K562 (cell line): ENCODE measurements at regions not wholly inside any gene's neighbourhood (a gene's known extent, or its start where the extent isn't known, plus 50 kb on each side); places are given as distances from the start of the nearest gene placed in this dataset.

ENCODE experiments used
- ATAC-seq: fragments of 200-7000 bp; cut with Tn5 transposase; 3 replicates; pipeline ENCODE4 v1.9.1; 2020; ENCODE audit warnings: moderate library complexity
- BruUV-seq: library from RNA; stranded (reverse); fragments of 400-500 nt; replicated peaks from 2 replicates; lab custom pipeline; 2021; lab: Mats Ljungman, UMichigan
- CTCF ChIA-PET: fragments of 300-600 bp; formaldehyde crosslinking; extraction: SDS; loops from one replicate; lab custom pipeline; 2021; ENCODE audit warnings: low intra/inter-chr PET ratio; lab: Yijun Ruan, JAX
- POLR2A ChIA-PET: fragments of 300-600, 350-650 bp; sonication (Branson Sonifier 250); formaldehyde crosslinking; extraction: SDS; loops from one replicate; lab custom pipeline; 2021; ENCODE audit warnings: antibody characterized with exemption, inconsistent platforms; lab: Yijun Ruan, JAX
- DNase-seq, 4 experiments: peaks; one replicate each; pipeline versions ENCODE4 v3.0.0 to v3.0.0-alpha.2; 2011 to 2018; ENCODE audit warnings: low spot score in 3 of 4, mixed read lengths in 3 of 4; ENCODE audit errors: extremely low read depth in 1 of 4
- FAIRE-seq: peaks from 2 replicates; lab custom pipeline; 2011; peaks lifted over from hg19 to GRCh38; lab: Jason Lieb, UNC
- H2AFZ ChIP-seq: 2 replicates; pipeline ENCODE4 v1.6.0; 2011; ENCODE audit warnings: low read depth, low read length, control low read depth, inconsistent platforms
- H3K27ac ChIP-seq: fragments of 200-600 bp; 3 replicates; pipeline ENCODE4 v1.8.0; 2011; ENCODE audit warnings: low read depth, mild to moderate bottlenecking, control low read depth, inconsistent platforms, low read length, moderate library complexity, mixed read lengths; ENCODE audit errors: extremely low read depth
- H3K27me3 ChIP-seq, 2 experiments: fragments of 300-600 bp in 1 of 2; 2 replicates in 1 of 2; 3 replicates in 1 of 2; pipeline versions ENCODE4 v1.6.0 to v1.8.0; 2011; ENCODE audit warnings: inconsistent platforms in 2 of 2, low read length in 2 of 2, mild to moderate bottlenecking in 1 of 2, mixed read lengths in 1 of 2, moderate library complexity in 1 of 2; ENCODE audit not compliant: control insufficient read depth in 2 of 2, insufficient read depth in 2 of 2
- H3K36me3 ChIP-seq: fragments of 300-600 bp; 3 replicates; pipeline ENCODE4 v1.8.0; 2011; ENCODE audit warnings: mild to moderate bottlenecking, low read length, inconsistent platforms; ENCODE audit not compliant: control insufficient read depth, insufficient read depth
- H3K4me1 ChIP-seq, 2 experiments: fragments of 200-600 bp in 1 of 2; replicated peaks in 1 of 2; 2 replicates in 1 of 2; 3 replicates in 1 of 2; pipeline versions ENCODE4 v1.5.1 to v1.8.0; 2011; ENCODE audit warnings: inconsistent platforms in 2 of 2, low read length in 2 of 2, mild to moderate bottlenecking in 1 of 2, mixed read lengths in 1 of 2, moderate library complexity in 1 of 2; ENCODE audit not compliant: control insufficient read depth in 2 of 2, insufficient read depth in 2 of 2
- H3K4me2 ChIP-seq: 2 replicates; pipeline ENCODE4 v1.6.1; 2011; ENCODE audit warnings: low read length, control low read depth, inconsistent platforms, mixed read lengths; ENCODE audit not compliant: insufficient read depth
- H3K4me3 ChIP-seq: fragments of 200-600 bp; sonication (generic), shearing (Covaris generic); 2 replicates; pipeline ENCODE4 v1.5.1; 2016; ENCODE audit warnings: control low read depth, inconsistent platforms
- H3K79me2 ChIP-seq: fragments of 200-600 bp; 3 replicates; pipeline ENCODE4 v1.8.0; 2011; ENCODE audit warnings: low read length, inconsistent platforms; ENCODE audit not compliant: control insufficient read depth, insufficient read depth
- H3K9ac ChIP-seq, 2 experiments: 2 replicates each; pipeline versions ENCODE4 v1.6.0 to v1.6.1; 2011; ENCODE audit warnings: low read depth in 2 of 2, low read length in 2 of 2, control low read depth in 1 of 2, inconsistent platforms in 1 of 2, mild to moderate bottlenecking in 1 of 2, mixed read lengths in 1 of 2; ENCODE audit not compliant: insufficient read depth in 1 of 2
- H3K9me1 ChIP-seq: one replicate; pipeline ENCODE4 v1.6.0; 2011; ENCODE audit warnings: inconsistent platforms, mild to moderate bottlenecking, low read length, moderate library complexity; ENCODE audit not compliant: control insufficient read depth, insufficient read depth
- H3K9me3 ChIP-seq: replicated peaks from 2 replicates; pipeline ENCODE4 v1.5.1; 2011; ENCODE audit warnings: low read depth, low read length, inconsistent platforms; ENCODE audit not compliant: control insufficient read depth, insufficient read depth
- H4K20me1 ChIP-seq: replicated peaks from 2 replicates; pipeline ENCODE4 v1.6.1; 2011; ENCODE audit warnings: low read length, inconsistent platforms, mixed read lengths; ENCODE audit not compliant: control insufficient read depth, insufficient read depth
- ARHGAP35 ChIP-seq: fragments of 450-650 bp; IDR thresholded peaks from 2 replicates; pipeline ENCODE4 v1.6.1; 2018; ENCODE audit not compliant: partially characterized antibody
- ARID3A ChIP-seq: IDR thresholded peaks from 2 replicates; pipeline ENCODE4 v1.6.1; 2012; ENCODE audit warnings: low read depth, low read length, improper control_type of control experiment, borderline replicate concordance
- CREB3 ChIP-seq: fragments of 450-650 bp; conservative IDR thresholded peaks from 2 replicates; pipeline ENCODE4 v1.6.1; 2016; ENCODE audit warnings: missing genetic modification characterization, low read depth, mild to moderate bottlenecking, missing compliant biosample characterization, moderate library complexity
- E2F5 ChIP-seq: sonication (generic); formaldehyde crosslinking; IDR thresholded peaks from 2 replicates; pipeline ENCODE4 v1.8.0; 2022; ENCODE audit warnings: mild to moderate bottlenecking, missing genetic modification reagents
- HMGN3 ChIP-seq: IDR thresholded peaks from 2 replicates; pipeline ENCODE4 v1.6.1; 2011; ENCODE audit warnings: borderline replicate concordance, low read depth, mild to moderate bottlenecking, mixed read lengths, low read length; ENCODE audit not compliant: insufficient read length; ENCODE audit errors: extremely low read depth
- KDM1A ChIP-seq, 2 experiments: fragments of 450-650 bp; IDR thresholded peaks; 2 replicates each; pipeline ENCODE4 v1.6.1; 2016; ENCODE audit warnings: mild to moderate bottlenecking in 2 of 2
- MLX ChIP-seq, 2 experiments: fragments of 450-650 bp in 1 of 2; sonication (generic) in 1 of 2; formaldehyde crosslinking; conservative IDR thresholded peaks; 2 replicates each; pipeline versions ENCODE4 v1.4.0 to v1.8.1; 2020 to 2022; ENCODE audit warnings: mild to moderate bottlenecking in 1 of 2, missing genetic modification reagents in 1 of 2
- U2AF1 ChIP-seq: fragments of 200-400 bp; formaldehyde crosslinking; optimal IDR thresholded peaks from 2 replicates; pipeline ENCODE3; 2017; ENCODE audit warnings: mild to moderate bottlenecking, low read depth, low read length, moderate library complexity
- ZBTB17 ChIP-seq: fragments of 450-650 bp; formaldehyde crosslinking; IDR thresholded peaks from 2 replicates; pipeline ENCODE4 v1.4.0; 2020; ENCODE audit warnings: mild to moderate bottlenecking
- ZBTB49 ChIP-seq: sonication (generic); formaldehyde crosslinking; IDR thresholded peaks from 2 replicates; pipeline ENCODE4 v1.8.0; 2022; ENCODE audit warnings: missing genetic modification reagents, mild to moderate bottlenecking, borderline replicate concordance
- ZFPM2 ChIP-seq: fragments of 250-450 bp; sonication (Bioruptor Pico); IDR thresholded peaks from 2 replicates; pipeline ENCODE4 v1.5.1; 2022; ENCODE audit warnings: mild to moderate bottlenecking
- ZNF121 ChIP-seq: sonication (generic); formaldehyde crosslinking; conservative IDR thresholded peaks from 2 replicates; pipeline ENCODE4 v1.8.0; 2022; ENCODE audit warnings: missing genetic modification reagents
- ZNF184 ChIP-seq: sonication (generic); formaldehyde crosslinking; IDR thresholded peaks from 2 replicates; pipeline ENCODE4 v1.5.0; 2020; ENCODE audit warnings: missing genetic modification reagents
- WGBS: fragments of 100-300 bp; shearing (Covaris generic); methylation state at CpG from one replicate; pipeline ENCODE4 v1.1.6; 2016; ENCODE audit warnings: low coverage, mixed read lengths; ENCODE audit not compliant: insufficient coverage; ENCODE audit errors: missing lambda C conversion rate; 5-methylcytosine and 5-hydroxymethylcytosine counted together
- in situ Hi-C: fragments of 300-500 bp; cut with MboI; formaldehyde crosslinking; loops from 4 replicates; pipeline ENCODE4 v1.15.0; 2018; ENCODE audit warnings: inconsistent platforms, mixed read lengths
- intact Hi-C: fragments of 100-400 bp; cut with micrococcal nuclease; formaldehyde crosslinking; loops from 2 replicates; pipeline ENCODE4 v1.14.2; 2022

- TF ChIP-seq E2F5 (CRISPR knock-in tag) (no peak), HMGN3 (no peak), ARID3A (no peak)
Measured at GRCh38 chr18:22538426-22538825, 120.7 kb upstream of the CTAGE1 start (continued).

DNA sequence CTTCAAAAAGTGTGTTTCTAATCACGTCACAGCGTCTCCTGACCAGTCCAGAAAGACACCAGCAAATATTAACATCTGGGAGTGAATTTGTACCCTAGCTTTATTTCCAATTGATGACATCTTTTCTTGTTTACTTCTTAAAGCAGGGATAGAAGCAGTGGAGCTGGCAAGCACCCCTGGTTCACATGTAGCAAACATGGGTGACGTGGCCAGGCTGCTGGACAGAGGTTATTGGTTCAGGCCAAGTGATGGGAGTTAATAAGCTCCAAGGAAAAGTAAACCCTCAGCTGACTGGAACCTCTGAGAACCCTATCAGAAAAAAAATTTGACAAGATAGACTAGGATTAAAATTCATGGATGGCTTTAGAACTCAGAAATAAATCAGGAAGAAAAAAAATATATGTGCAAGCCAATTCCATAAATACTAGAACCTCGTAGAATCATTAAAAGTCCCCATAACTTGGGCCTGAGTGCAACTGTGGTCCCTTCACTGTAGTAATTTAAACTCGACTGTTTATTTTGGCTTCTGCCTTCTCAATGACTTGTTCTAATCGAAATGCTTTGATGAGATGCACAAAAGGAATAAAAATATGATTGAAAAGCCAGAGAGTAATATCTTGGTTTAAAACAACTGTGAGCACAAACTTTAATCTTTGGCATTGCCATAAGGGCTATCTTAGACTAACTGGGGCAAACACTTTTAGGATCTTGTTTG is 121.5 kb upstream of the CTAGE1 start:
- no peak overlapping the region for H3K4me2 ChIP-seq
- H4K20me1 ChIP-seq = no peaks in the 10 kb centered on the region
- no peak overlapping the region for H3K4me3 ChIP-seq
- intact Hi-C loops = no loop called here
- H3K79me2 ChIP-seq = no peaks in the 10 kb centered on the region
- ChIA-PET POLR2A (interaction anchor here (0.6 kb wide), 1 partner anchor 375 kb away, joined by 3 read pairs; no protein-coding TSS in a partner anchor), CTCF (no interaction called here)
- H3K9me3 ChIP-seq = no peaks in the 10 kb centered on the region
- ATAC-seq (no peak), FAIRE-seq (no peak), DNase-seq (no peak)
- H3K9ac ChIP-seq = no peak overlapping the region
- WGBS = 14% methylated on average over 6 of the region's 6 CpGs
- H3K4me1 ChIP-seq = no peaks in the 10 kb centered on the region; a peak in 1 of 5 replicates
- no peak overlapping the region for H2AFZ ChIP-seq
- no peaks in the 10 kb centered on the region for H3K9me1 ChIP-seq
- H3K36me3 ChIP-seq = no peaks in the 10 kb centered on the region
- BruUV-seq = no TSS peak
- peaks cover 0 to under 1% of the 10 kb centered on the region in 2 experiments; a peak in 3 of 5 replicates for H3K27me3 ChIP-seq
- no peak overlapping the region for H3K27ac ChIP-seq
- in situ Hi-C loops = no loop called here
- no peak for TF ChIP-seq KDM1A (IDR thresholded peaks at IDR 0.05)
- TF ChIP-seq ZBTB49 = no peak
- no peak for TF ChIP-seq ZNF184 (CRISPR knock-in tag)
- no peak for TF ChIP-seq ARHGAP35
- no peak for TF ChIP-seq ZBTB17 (CRISPR knock-in tag)
- no peak for TF ChIP-seq CREB3 (tag)
- TF ChIP-seq MLX (CRISPR knock-in tag; conservative IDR thresholded peaks at IDR 0.05) = no peak
- TF ChIP-seq U2AF1 = no peak
- no peak for TF ChIP-seq ZNF121 (CRISPR knock-in tag)
- TF ChIP-seq ZFPM2 = no peak
